ENCODE measurements at regions not wholly inside any gene's neighbourhood (a gene's known extent, or its start where the extent isn't known, plus 50 kb on each side); places are given as distances from the start of the nearest gene placed in this dataset.

GRCh38 chr6:156273065-156273711 is 504.0 kb upstream of the ARID1B start:
- no peak overlapping the region for H3K27ac ChIP-seq
- no peaks in the 10 kb centered on the region for H3K4me1 ChIP-seq (replicated peaks in 1 of 2)
- no peak overlapping the region for H3K4me3 ChIP-seq
- no peaks in the 10 kb centered on the region for H3K9me3 ChIP-seq (replicated peaks in 1 of 3)
- TF ChIP-seq, protein P1, sequence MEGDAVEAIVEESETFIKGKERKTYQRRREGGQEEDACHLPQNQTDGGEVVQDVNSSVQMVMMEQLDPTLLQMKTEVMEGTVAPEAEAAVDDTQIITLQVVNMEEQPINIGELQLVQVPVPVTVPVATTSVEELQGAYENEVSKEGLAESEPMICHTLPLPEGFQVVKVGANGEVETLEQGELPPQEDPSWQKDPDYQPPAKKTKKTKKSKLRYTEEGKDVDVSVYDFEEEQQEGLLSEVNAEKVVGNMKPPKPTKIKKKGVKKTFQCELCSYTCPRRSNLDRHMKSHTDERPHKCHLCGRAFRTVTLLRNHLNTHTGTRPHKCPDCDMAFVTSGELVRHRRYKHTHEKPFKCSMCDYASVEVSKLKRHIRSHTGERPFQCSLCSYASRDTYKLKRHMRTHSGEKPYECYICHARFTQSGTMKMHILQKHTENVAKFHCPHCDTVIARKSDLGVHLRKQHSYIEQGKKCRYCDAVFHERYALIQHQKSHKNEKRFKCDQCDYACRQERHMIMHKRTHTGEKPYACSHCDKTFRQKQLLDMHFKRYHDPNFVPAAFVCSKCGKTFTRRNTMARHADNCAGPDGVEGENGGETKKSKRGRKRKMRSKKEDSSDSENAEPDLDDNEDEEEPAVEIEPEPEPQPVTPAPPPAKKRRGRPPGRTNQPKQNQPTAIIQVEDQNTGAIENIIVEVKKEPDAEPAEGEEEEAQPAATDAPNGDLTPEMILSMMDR (IDR thresholded peaks at IDR 0.05) = no peak
- no peak for TF ChIP-seq POLR2A (IDR thresholded peaks at IDR 0.05)
- DNase-seq = no peak
- WGBS, 4 donors = 79 to 89% (median 84%) methylated on average over 6 of the region's 6 CpGs
- H3K27me3 ChIP-seq = no peaks in the 10 kb centered on the region
- intact Hi-C loops (cut with DNase I) = no loop called here
- H3K36me3 ChIP-seq (replicated peaks in 1 of 2) = no peaks in the 10 kb centered on the region

DNA sequence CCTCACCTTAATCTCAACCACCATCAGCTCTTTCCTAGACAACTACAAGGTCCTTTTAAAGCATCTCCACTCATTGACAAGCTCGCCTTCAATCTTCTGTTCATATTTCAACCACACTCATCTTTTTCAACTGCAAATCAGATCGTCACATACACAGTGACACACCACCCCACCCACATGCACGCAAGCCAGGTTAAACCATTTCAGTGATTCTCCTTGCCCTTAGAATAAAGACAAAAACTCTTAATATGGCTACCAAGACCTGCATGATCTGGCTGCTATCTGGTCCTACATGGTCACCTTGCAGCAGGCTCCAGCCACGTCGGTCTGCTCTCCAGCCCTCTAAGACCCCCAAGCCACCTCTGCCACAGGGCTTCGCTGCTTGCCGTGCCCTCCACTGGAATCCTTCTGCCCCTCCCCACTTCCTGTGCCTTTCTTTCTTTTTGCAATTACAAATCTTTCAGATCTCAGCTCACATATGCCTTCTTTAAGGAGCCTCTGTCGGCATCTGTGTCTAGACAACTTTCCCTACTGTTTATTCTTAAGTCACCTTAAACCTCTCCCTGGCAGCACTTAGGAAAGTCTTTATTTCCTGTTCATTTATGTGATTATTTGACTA is 507.3 kb upstream of the ARID1B start:
- TF ChIP-seq, protein P1 (IDR thresholded peaks at IDR 0.05) = no peak
- TF ChIP-seq POLR2A (IDR thresholded peaks at IDR 0.05) = no peak
- Histone ChIP-seq H3K4me1 (replicated peaks in 1 of 2) (no peaks in the 10 kb centered on the region), H3K9me3 (replicated peaks in 1 of 3) (no peaks in the 10 kb centered on the region), H3K27me3 (no peaks in the 10 kb centered on the region), H3K4me3 (no peak overlapping the region), H3K27ac (no peak overlapping the region), H3K36me3 (replicated peaks in 1 of 2) (no peaks in the 10 kb centered on the region)
- intact Hi-C loops (cut with DNase I) = no loop called here
- no peak for DNase-seq
- 77 to 81% (median 78%) methylated on average over 8 of the region's 8 CpGs for WGBS, 4 donors

DNA sequence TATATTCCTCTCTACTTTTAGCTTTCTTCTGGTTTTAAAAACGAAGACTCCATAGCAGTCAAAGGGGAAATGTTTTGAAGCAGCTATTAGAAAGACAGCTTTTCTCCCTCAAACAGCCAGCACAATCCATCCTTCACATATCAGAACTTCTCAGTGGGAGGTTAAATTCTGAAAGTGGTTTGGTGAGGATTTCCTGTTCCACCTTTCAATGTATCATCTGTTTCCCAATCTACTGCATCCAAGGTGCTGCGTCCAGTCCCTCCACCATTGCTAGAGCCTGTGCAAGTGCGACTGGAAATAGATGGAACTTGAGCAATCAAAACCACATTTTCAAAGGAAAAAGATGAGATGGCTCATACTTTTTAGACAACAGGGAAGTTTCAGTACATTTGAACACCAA is 508.3 kb upstream of the ARID1B start:
- no peaks in the 10 kb centered on the region for H3K9me3 ChIP-seq (replicated peaks in 1 of 3)
- intact Hi-C loops (cut with DNase I) = no loop called here
- H3K4me1 ChIP-seq (replicated peaks in 1 of 2) = no peaks in the 10 kb centered on the region
- 55 to 65% (median 62%) methylated on average over 3 of the region's 3 CpGs for WGBS, 4 donors
- no peaks in the 10 kb centered on the region for H3K36me3 ChIP-seq (replicated peaks in 1 of 2)
- H3K27me3 ChIP-seq = no peaks in the 10 kb centered on the region
- DNase-seq = no peak
- no peak overlapping the region for H3K4me3 ChIP-seq
- TF ChIP-seq, protein P1 (IDR thresholded peaks at IDR 0.05) = no peak
- TF ChIP-seq POLR2A (IDR thresholded peaks at IDR 0.05) = no peak
- no peak overlapping the region for H3K27ac ChIP-seq

DNA sequence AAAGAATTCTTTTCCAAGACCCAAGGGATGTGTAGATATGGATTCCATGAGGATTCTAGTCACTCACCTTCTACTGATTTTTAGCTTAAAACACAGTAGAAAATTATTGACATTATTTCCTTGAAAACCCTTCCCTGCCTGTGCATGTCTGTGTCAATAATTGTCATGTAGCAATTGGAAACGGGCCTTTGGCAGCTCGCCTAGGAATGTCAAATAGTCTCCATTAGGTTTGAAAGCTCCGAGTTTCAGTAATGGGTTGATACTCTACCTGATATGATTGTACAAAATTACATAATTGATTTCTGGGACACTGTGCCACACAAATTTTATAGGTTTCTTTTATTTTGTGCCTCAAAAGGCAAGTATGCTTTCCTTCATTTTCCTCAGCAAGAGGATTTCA is 515.2 kb upstream of the ARID1B start:
- TF ChIP-seq, protein P1 (IDR thresholded peaks at IDR 0.05) = no peak
- no peak for TF ChIP-seq POLR2A (IDR thresholded peaks at IDR 0.05)
- DNase-seq = no peak
- Histone ChIP-seq H3K27ac (no peak overlapping the region), H3K36me3 (replicated peaks in 1 of 2) (no peaks in the 10 kb centered on the region), H3K27me3 (no peaks in the 10 kb centered on the region), H3K4me3 (no peak overlapping the region), H3K9me3 (replicated peaks in 1 of 3) (no peaks in the 10 kb centered on the region), H3K4me1 (replicated peaks in 1 of 2) (no peaks in the 10 kb centered on the region)
- 63 to 75% (median 70%) methylated on average over 3 of the region's 3 CpGs for WGBS, 4 donors
- intact Hi-C loops (cut with DNase I) = no loop called here
